ENCODE measurements at regions not wholly inside any gene's neighbourhood (a gene's known extent, or its start where the extent isn't known, plus 50 kb on each side); places are given as distances from the start of the nearest gene placed in this dataset.
A peak's percentile ranks its signal among the peaks of the same experiment; 100 is the strongest.

GRCh38 chr16:75794426-75794825, 68.1 kb upstream of the CPHXL start:
- Histone ChIP-seq H3K9me3 (ENCODE audit: insufficient read depth, low read depth, low read length) (no peaks in the 10 kb centered on the region), H4K20me1 (ENCODE audit: insufficient read depth, low read length, poor library complexity, severe bottlenecking) (no peaks in the 10 kb centered on the region), H3K9me2 (replicated peaks; ENCODE audit: low read depth, low read length) (no peaks in the 10 kb centered on the region), H3K4me3 (ENCODE audit: low read length, poor library complexity, severe bottlenecking) (no peak overlapping the region), H3K36me3 (ENCODE audit: insufficient read depth, low read length) (no peaks in the 10 kb centered on the region), H3K4me1 (ENCODE audit: insufficient read depth, low read length, poor library complexity, severe bottlenecking) (no peaks in the 10 kb centered on the region), H3K4me2 (ENCODE audit: low read depth, low read length, poor library complexity, severe bottlenecking) (no peak overlapping the region), H3K27me3 (ENCODE audit: insufficient read depth, low read length, poor library complexity, severe bottlenecking) (no peaks in the 10 kb centered on the region), H3K9ac (ENCODE audit: low read depth, low read length, poor library complexity, severe bottlenecking) (no peak overlapping the region), H2AFZ (ENCODE audit: low read length) (no peak overlapping the region), H3K79me2 (ENCODE audit: insufficient read depth, low read length) (no peaks in the 10 kb centered on the region), H3F3A (ENCODE audit: low read depth) (no peaks in the 10 kb centered on the region)
- TF ChIP-seq CTCF (conservative IDR thresholded peaks at IDR 0.05; ENCODE audit: low read length) (no peak), EZH2phosphoT487 (IDR thresholded peaks at IDR 0.05; ENCODE audit: borderline replicate concordance) (no peak)

GRCh38 chr16:75798714-75799113, 72.4 kb upstream of the CPHXL start:
- Histone ChIP-seq H3F3A (ENCODE audit: low read depth) (no peaks in the 10 kb centered on the region), H3K9me2 (replicated peaks; ENCODE audit: low read depth, low read length) (no peaks in the 10 kb centered on the region), H3K4me2 (ENCODE audit: low read depth, low read length, poor library complexity, severe bottlenecking) (no peak overlapping the region), H3K36me3 (ENCODE audit: insufficient read depth, low read length) (no peaks in the 10 kb centered on the region), H3K4me1 (ENCODE audit: insufficient read depth, low read length, poor library complexity, severe bottlenecking) (no peaks in the 10 kb centered on the region), H3K79me2 (ENCODE audit: insufficient read depth, low read length) (no peaks in the 10 kb centered on the region), H3K9me3 (ENCODE audit: insufficient read depth, low read depth, low read length) (no peaks in the 10 kb centered on the region), H3K9ac (ENCODE audit: low read depth, low read length, poor library complexity, severe bottlenecking) (no peak overlapping the region), H4K20me1 (ENCODE audit: insufficient read depth, low read length, poor library complexity, severe bottlenecking) (no peaks in the 10 kb centered on the region), H3K4me3 (ENCODE audit: low read length, poor library complexity, severe bottlenecking) (no peak overlapping the region), H2AFZ (ENCODE audit: low read length) (no peak overlapping the region), H3K27me3 (ENCODE audit: insufficient read depth, low read length, poor library complexity, severe bottlenecking) (no peaks in the 10 kb centered on the region)
- TF ChIP-seq EZH2phosphoT487 (IDR thresholded peaks at IDR 0.05; ENCODE audit: borderline replicate concordance) (no peak), CTCF (conservative IDR thresholded peaks at IDR 0.05; ENCODE audit: low read length) (no peak)

- no peaks in the 10 kb centered on the region for H4K20me1 ChIP-seq (ENCODE audit: insufficient read depth, low read length, poor library complexity, severe bottlenecking)
These were observed 75.0 kb upstream of the CPHXL start for GRCh38 chr16:75801307-75801706.

More at GRCh38 chr16:75801307-75801706, 75.0 kb upstream of the CPHXL start:
- no peaks in the 10 kb centered on the region for H3K36me3 ChIP-seq (ENCODE audit: insufficient read depth, low read length)
- H3K4me3 ChIP-seq (ENCODE audit: low read length, poor library complexity, severe bottlenecking) = no peak overlapping the region
- H3K9me2 ChIP-seq (replicated peaks; ENCODE audit: low read depth, low read length) = no peaks in the 10 kb centered on the region
- no peaks in the 10 kb centered on the region for H3F3A ChIP-seq (ENCODE audit: low read depth)
- no peak overlapping the region for H3K4me2 ChIP-seq (ENCODE audit: low read depth, low read length, poor library complexity, severe bottlenecking)
- TF ChIP-seq EZH2phosphoT487 (IDR thresholded peaks at IDR 0.05; ENCODE audit: borderline replicate concordance) = no peak
- TF ChIP-seq CTCF (conservative IDR thresholded peaks at IDR 0.05; ENCODE audit: low read length) = peak; percentile 56
- no peaks in the 10 kb centered on the region for H3K4me1 ChIP-seq (ENCODE audit: insufficient read depth, low read length, poor library complexity, severe bottlenecking)
- no peak overlapping the region for H3K9ac ChIP-seq (ENCODE audit: low read depth, low read length, poor library complexity, severe bottlenecking)
- no peaks in the 10 kb centered on the region for H3K27me3 ChIP-seq (ENCODE audit: insufficient read depth, low read length, poor library complexity, severe bottlenecking)
- H3K79me2 ChIP-seq (ENCODE audit: insufficient read depth, low read length) = no peaks in the 10 kb centered on the region
- H3K9me3 ChIP-seq (ENCODE audit: insufficient read depth, low read depth, low read length) = no peaks in the 10 kb centered on the region
- H2AFZ ChIP-seq (ENCODE audit: low read length) = no peak overlapping the region

Measured in Loucy (cell line).